ENCODE measurements at regions not wholly inside any gene's neighbourhood (a gene's known extent, or its start where the extent isn't known, plus 50 kb on each side); places are given as distances from the start of the nearest gene placed in this dataset.

GRCh38 chr7:110281362-110281761, 809.6 kb upstream of the LRRN3 start:
- H3K4me3 Mint-ChIP-seq, result no peak overlapping the region

DNA sequence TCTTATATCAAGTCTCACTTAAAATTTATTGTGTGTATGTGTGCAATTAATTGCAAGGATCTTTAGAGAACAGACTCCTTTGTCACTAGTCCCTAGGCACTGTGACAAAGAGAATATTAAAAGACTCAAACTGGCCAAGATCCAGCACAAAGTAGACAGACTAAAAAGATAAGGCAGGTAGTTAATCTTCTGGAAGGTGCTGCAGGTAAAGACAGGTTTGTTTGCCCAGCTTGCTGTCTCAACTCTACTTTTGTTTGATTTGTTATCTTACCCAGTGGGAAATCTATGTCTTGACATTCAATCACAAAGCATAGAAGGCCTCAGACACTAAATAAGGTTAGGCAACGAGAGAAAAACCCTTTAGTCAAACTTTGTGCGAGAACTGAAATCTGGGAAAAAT, 807.9 kb upstream of the LRRN3 start:
- intact Hi-C loops (cut with micrococcal nuclease), result no loop called here
- H3K27ac Mint-ChIP-seq, result no peak overlapping the region
- POLR2A ChIA-PET, result no interaction called here
- H3K9me3 Mint-ChIP-seq, result peaks cover 2% of the 10 kb centered on the region
- no peaks in the 10 kb centered on the region for H3K36me3 Mint-ChIP-seq (ENCODE audit: low read depth)
- no peak for ATAC-seq (ENCODE audit: low read depth)
- H3K27me3 Mint-ChIP-seq, result no peaks in the 10 kb centered on the region
- H3K4me3 Mint-ChIP-seq, result no peak overlapping the region
- CTCF ChIA-PET, result no interaction called here
- no peak for DNase-seq
- H3K4me1 Mint-ChIP-seq, result no peaks in the 10 kb centered on the region
- TF ChIP-seq, protein P1, sequence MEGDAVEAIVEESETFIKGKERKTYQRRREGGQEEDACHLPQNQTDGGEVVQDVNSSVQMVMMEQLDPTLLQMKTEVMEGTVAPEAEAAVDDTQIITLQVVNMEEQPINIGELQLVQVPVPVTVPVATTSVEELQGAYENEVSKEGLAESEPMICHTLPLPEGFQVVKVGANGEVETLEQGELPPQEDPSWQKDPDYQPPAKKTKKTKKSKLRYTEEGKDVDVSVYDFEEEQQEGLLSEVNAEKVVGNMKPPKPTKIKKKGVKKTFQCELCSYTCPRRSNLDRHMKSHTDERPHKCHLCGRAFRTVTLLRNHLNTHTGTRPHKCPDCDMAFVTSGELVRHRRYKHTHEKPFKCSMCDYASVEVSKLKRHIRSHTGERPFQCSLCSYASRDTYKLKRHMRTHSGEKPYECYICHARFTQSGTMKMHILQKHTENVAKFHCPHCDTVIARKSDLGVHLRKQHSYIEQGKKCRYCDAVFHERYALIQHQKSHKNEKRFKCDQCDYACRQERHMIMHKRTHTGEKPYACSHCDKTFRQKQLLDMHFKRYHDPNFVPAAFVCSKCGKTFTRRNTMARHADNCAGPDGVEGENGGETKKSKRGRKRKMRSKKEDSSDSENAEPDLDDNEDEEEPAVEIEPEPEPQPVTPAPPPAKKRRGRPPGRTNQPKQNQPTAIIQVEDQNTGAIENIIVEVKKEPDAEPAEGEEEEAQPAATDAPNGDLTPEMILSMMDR (IDR thresholded peaks at IDR 0.05), result no peak

More at GRCh38 chr7:110281362-110281761, 809.6 kb upstream of the LRRN3 start:
- Mint-ChIP-seq H3K27me3 (no peaks in the 10 kb centered on the region), H3K4me1 (no peaks in the 10 kb centered on the region), H3K36me3 (ENCODE audit: low read depth) (no peaks in the 10 kb centered on the region), H3K27ac (no peak overlapping the region), H3K9me3 (peaks cover 2% of the 10 kb centered on the region)
- CTCF ChIA-PET, result no interaction called here
- TF ChIP-seq, protein P1 (IDR thresholded peaks at IDR 0.05), result no peak
- ATAC-seq (ENCODE audit: low read depth) (no peak), DNase-seq (no peak)
- POLR2A ChIA-PET, result no interaction called here
- intact Hi-C loops (cut with micrococcal nuclease), result no loop called here

DNA sequence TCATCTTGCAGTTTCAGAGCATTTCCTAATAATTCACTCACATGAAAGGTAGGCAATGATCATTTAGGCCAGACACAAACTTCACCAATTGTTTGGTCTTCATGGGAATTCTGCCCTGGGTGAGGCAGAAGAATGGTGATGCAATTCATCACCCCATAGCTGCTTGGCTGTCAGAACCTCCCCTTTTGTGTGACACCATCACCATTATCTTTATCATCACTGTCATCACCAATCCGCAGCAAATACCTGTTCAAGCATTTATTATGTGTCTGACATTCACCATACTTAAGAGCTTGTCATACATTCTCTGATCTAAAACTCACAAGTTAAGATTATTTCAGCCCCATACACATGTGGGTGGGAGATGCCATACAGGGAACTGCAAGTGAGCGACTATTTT, 799.5 kb upstream of the LRRN3 start:
- POLR2A ChIA-PET, result no interaction called here
- no peaks in the 10 kb centered on the region for H3K9me3 Mint-ChIP-seq
- no peaks in the 10 kb centered on the region for H3K36me3 Mint-ChIP-seq (ENCODE audit: low read depth)
- H3K4me1 Mint-ChIP-seq, result no peaks in the 10 kb centered on the region
- CTCF ChIA-PET, result no interaction called here
- intact Hi-C loops (cut with micrococcal nuclease), result no loop called here
- no peak for ATAC-seq (ENCODE audit: low read depth)
- DNase-seq, result no peak
- no peak overlapping the region for H3K4me3 Mint-ChIP-seq
- H3K27me3 Mint-ChIP-seq, result no peaks in the 10 kb centered on the region
- H3K27ac Mint-ChIP-seq, result no peak overlapping the region
- TF ChIP-seq, protein P1 (IDR thresholded peaks at IDR 0.05), result no peak

GRCh38 chr7:110296321-110296720, 794.6 kb upstream of the LRRN3 start:
- no peak for ATAC-seq (ENCODE audit: low read depth)
- CTCF ChIA-PET, result no interaction called here
- POLR2A ChIA-PET, result no interaction called here
- intact Hi-C loops (cut with micrococcal nuclease), result no loop called here
- H3K27ac Mint-ChIP-seq, result no peak overlapping the region
- no peaks in the 10 kb centered on the region for H3K36me3 Mint-ChIP-seq (ENCODE audit: low read depth)
- TF ChIP-seq, protein P1 (IDR thresholded peaks at IDR 0.05), result no peak
- no peaks in the 10 kb centered on the region for H3K4me1 Mint-ChIP-seq
- no peak overlapping the region for H3K4me3 Mint-ChIP-seq
- DNase-seq, result no peak
- H3K27me3 Mint-ChIP-seq, result no peaks in the 10 kb centered on the region
- no peaks in the 10 kb centered on the region for H3K9me3 Mint-ChIP-seq

- DNase-seq (no peak), ATAC-seq (ENCODE audit: low read depth) (no peak)
- no peak overlapping the region for H3K4me3 Mint-ChIP-seq
- H3K27ac Mint-ChIP-seq, result no peak overlapping the region
- TF ChIP-seq, protein P1 (IDR thresholded peaks at IDR 0.05), result no peak
- H3K9me3 Mint-ChIP-seq, result peaks cover 2% of the 10 kb centered on the region
- no peaks in the 10 kb centered on the region for H3K36me3 Mint-ChIP-seq (ENCODE audit: low read depth)
- no peaks in the 10 kb centered on the region for H3K27me3 Mint-ChIP-seq
- ChIA-PET CTCF (no interaction called here), POLR2A (no interaction called here)
- intact Hi-C loops (cut with micrococcal nuclease), result no loop called here
- no peaks in the 10 kb centered on the region for H3K4me1 Mint-ChIP-seq
Measured at GRCh38 chr7:110307776-110308175, 783.2 kb upstream of the LRRN3 start.
